ENCODE measurements at regions not wholly inside any gene's neighbourhood (a gene's known extent, or its start where the extent isn't known, plus 50 kb on each side); places are given as distances from the start of the nearest gene placed in this dataset.

DNA sequence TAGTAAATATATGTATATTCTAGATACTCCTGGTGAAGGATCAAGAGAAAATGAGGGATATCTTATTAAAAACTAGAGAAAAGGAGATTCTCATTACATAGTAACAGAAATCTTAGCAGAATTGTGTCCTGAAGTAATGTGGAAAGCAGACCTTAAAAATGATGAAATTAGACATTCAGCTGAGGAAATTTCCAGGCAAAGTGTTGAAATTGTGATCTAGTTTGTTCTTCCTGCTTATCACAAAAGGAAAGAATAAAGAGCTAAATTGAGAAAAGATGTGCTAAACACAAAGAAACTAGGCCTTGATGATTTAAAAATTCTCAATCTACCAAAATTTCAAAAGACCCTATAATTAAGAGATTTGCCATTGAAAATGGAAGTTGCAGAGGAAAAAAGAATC, 362.6 kb upstream of the PLSCR5 start:
- peak overlapping the region in 12 of 21 experiments; percentile 21 to 72 (median 34) for H3K27ac ChIP-seq
- H3K4me3 ChIP-seq = no peak overlapping the region

DNA sequence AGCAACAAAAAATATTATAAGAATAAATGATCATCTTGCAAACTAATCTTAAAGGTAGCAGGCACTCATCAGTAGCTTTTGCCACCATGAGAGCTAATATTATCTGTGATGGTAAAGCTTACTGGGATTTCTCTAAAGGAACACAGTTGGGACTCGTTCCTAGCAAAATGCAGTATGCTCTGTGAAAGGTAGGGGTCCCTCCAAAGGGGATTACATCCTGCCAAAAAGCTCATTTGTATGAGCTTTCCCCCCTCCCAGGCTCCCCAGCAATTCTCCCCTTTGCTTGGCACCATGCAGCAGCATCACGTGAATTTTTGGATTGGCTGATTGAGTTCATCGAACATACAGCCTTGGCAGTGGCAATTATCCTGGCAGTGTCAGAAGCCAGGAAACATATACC, 361.0 kb upstream of the PLSCR5 start:
- Histone ChIP-seq H3K4me3 (no peak overlapping the region), H3K27ac (peak overlapping the region in 3 of 21 experiments; percentile 32 to 72 (median 67))

DNA sequence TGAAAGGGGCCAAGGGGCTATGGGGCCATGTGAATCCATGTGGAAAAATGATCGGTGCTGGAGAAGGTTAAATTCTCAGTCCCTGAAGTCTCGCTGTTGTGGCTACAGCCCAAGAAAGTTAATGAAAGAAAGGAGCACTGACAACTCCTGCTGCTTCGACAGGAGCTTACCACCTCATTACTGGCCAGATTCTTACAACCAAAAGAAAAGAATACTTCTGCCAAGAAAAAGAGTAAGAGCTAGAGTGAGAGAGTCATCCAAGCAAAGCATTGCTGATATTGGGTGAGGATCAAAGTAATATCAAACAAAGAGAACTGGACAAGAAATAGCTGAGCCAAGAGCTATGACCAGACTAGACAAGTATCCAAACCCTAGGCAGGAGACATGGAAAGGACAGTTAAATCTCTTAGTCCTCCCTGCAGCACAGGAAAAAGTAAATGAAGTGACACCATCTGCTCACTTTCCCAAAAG, 348.4 kb upstream of the PLSCR5 start:
- Histone ChIP-seq H3K27ac (no peak overlapping the region), H3K4me3 (no peak overlapping the region)

DNA sequence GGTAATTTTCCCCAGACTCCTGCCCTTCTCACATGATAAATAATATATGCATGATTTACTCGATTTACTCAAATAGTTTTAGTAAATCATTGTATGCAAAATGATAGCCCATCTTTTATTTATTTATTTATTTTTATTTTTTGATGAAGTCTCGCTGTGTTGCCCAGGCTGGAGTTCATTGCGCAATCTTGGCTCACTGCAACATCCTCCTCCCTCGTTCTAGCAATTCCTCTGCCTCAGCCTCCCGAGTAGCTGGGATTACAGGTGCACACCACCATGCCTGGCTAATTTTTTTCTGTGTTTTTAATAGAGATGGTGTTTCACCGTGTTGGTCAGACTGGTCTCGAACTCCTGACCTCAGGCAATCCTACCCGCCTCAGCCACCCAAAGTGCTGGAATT, 343.8 kb upstream of the PLSCR5 start:
- Histone ChIP-seq H3K4me3 (no peak overlapping the region), H3K27ac (no peak overlapping the region)

DNA sequence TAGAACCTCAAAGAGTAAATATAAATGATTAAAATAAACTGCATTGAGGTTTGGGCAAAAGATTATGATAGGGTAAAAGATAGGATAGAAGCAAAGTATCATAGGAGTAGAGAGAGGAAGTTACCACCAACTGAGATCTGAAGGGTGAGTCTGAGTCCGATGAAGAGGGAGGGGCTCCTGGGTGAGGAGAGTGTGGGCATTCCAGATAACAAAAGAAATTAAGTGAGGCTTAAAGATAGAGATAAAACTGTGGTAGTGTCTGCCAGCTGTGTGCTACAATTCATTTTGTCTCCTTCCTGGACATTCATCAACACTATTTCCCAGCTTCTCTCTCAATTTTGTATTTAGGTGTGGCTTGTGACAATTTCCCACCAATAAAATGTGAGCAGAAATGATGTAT, 343.0 kb upstream of the PLSCR5 start:
- H3K4me3 ChIP-seq = no peak overlapping the region
- H3K27ac ChIP-seq = no peak overlapping the region

DNA sequence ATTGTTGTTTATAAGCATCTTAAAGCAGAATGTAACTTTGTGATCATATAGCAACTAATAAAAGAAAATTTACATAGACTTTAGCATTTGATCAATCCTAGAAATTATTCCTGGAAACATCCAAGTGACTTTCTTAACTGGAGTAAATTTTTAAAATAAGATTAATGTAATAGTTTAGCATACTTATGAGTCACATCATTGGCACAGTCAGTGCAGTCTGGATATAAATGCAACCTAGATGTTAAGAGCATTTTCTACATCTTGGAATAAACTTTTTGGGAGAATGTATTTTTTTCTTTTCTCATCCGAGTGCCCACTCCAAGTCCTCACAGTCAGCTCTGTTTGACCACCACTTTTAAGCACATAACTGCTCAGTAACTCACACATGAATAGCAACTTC, 324.6 kb upstream of the PLSCR5 start:
- H3K27ac ChIP-seq = no peak overlapping the region
- no peak overlapping the region for H3K4me3 ChIP-seq

DNA sequence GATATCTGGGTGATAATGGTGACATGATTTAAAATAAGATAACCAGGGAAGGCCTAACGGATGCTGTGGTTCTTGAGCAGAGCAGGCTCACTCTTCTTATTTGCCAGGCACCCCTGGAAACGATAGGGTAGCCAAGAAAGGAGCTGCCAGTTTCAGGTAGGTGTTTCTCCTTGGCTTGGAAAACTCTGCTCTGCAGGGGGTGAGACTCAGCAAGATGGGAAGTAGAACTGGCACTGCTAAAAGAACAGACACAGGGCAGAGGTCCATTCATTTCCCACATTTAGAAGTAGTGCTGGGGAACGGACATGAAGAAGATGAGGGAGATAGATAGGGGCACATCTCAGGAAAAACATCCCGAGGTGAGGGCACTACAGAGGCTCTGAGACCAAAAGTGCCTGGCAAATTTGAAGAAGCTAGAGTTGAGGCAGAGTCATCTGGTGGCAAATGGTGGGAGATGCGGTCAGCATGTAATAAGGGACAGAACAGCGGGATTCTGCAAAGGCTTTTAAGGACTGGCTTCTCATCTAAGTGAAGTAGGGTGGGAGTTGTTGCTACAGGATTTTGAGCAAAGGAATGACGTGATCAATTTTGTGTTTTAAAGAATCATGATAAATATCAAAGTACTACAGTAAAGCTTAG, 323.4 kb upstream of the PLSCR5 start:
- H3K27ac ChIP-seq = no peak overlapping the region
- H3K4me3 ChIP-seq = no peak overlapping the region

DNA sequence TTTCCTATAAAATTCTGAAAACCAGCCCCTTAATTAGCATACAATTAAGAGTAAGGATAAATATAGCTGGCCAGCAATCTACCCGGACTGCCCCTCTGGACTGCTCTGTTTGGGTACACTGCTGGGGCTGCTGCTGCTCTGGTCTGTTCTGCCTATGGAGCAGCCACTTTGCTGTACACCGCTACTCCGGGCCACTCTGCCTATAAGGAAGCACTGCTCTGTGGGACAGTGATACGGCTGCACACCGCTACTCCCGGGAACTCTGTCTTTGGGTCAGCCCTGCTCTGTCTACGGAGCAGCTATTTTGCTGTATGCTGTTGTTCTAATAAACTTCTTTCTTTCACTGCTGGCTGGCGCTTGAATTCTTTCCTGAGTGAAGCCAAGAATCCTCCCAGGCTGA, 316.5 kb upstream of the PLSCR5 start:
- H3K4me3 ChIP-seq = no peak overlapping the region
- no peak overlapping the region for H3K27ac ChIP-seq

DNA sequence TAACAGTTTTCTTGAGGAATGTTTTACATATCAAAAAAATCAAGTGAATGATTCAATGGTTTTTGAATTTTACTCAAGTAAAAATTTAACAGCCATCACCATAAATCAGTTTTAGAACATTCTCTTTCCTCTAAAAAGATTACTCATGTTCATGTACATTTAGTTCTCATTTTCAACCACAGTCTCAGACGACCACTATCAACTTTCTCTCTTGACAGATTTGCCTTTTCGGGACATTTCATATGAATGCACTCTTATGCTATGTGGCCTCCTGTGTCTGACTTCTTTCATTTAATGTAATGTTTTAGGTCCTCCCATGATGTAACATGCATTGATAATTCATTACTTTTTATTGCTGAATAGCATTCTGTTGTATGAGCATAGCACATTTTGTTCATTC, 309.3 kb upstream of the PLSCR5 start:
- Histone ChIP-seq H3K4me3 (no peak overlapping the region), H3K27ac (no peak overlapping the region)

DNA sequence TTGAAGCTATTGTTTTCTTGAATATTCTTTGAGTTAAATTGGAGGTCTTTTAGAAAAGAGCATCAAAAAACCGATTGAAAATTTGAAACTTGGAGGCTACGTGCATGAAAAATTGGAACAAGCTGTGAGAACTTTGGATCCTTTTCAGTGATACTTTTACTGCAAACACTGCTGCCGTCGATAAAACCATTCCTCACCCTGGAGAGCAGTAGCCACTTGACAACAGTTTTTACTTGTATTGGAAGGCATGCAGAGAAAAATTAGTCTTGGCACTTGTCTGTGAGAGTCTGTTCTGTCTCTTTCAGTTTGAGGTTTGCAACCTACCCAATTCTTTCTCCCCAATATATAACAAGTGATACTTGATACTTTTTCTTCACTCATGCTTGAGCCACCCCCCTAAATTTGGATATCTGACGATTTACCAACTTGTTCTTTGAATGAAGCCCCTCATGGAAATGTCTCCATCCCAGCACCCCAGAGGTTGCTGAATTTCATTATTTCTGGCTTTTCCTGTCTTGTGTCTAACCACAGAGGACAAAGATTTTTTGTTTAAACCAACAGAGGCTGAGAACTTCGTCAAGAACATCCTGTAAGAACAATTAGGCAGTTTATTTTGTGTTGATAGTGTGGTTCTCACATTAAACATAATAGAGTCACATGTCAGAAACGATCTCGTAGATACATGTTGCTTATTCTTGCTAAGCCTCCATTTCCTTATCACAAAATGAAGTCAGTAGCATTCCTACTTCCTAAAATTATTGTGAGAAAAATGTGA, 307.3 kb upstream of the PLSCR5 start:
- Histone ChIP-seq H3K27ac (no peak overlapping the region), H3K4me3 (no peak overlapping the region)

DNA sequence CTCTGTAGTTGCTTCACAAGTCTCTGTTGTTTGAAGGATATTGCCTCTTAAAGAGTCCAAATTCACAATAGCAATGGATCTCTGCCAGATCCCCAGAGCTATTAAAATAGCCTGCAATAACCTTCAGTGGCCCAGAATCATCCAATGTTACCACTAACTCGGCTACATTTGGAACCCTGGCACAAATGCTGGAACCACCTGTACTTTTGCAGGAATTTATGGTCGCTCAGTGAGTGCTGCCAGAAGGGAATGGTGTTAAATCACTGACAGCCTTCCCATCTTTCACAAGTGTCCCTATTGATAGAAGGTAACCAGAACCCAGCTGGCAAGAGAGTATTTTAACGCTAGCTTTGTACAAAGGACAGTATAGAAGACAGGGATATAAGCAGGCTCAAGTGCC, 298.8 kb upstream of the PLSCR5 start:
- H3K4me3 ChIP-seq = no peak overlapping the region
- H3K27ac ChIP-seq = no peak overlapping the region

DNA sequence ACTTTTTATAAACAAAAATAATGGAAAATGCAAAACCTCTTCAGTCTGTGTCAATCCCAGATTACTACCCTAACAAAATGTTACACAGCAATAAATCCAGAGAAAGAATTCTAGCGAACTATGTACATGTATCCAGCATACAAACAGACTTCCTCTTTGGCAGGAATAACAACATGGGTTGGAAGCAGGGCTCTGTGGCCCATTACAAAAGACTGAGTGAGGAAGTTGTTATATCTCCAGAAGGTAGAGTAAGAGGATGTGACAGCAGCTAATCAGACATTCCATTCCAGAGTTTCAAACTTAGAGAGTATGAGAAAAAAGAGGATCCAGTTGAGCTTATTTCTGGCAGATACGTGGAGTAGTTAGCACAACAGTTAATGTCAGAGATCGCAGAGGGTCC, 294.0 kb upstream of the PLSCR5 start:
- Histone ChIP-seq H3K4me3 (no peak overlapping the region), H3K27ac (no peak overlapping the region)

DNA sequence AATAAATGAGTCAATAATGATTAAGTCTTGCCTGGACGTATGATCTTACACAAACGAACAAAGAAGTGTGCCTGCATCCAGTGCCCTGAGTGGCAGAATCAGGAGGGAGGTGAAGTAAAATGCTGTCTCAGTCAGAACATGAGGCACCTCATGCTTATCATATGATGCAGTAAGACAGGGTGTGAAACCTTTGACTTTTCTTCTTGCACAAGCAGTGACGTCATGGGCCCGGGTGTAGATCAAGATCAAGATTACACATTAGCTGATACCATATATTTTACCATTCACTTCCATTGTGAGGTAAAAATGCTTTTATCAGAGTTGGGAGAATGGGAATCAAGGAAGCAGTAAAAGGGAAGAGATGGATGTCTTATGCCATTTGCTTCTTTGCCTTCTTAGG, 291.6 kb upstream of the PLSCR5 start:
- no peak overlapping the region for H3K4me3 ChIP-seq

DNA sequence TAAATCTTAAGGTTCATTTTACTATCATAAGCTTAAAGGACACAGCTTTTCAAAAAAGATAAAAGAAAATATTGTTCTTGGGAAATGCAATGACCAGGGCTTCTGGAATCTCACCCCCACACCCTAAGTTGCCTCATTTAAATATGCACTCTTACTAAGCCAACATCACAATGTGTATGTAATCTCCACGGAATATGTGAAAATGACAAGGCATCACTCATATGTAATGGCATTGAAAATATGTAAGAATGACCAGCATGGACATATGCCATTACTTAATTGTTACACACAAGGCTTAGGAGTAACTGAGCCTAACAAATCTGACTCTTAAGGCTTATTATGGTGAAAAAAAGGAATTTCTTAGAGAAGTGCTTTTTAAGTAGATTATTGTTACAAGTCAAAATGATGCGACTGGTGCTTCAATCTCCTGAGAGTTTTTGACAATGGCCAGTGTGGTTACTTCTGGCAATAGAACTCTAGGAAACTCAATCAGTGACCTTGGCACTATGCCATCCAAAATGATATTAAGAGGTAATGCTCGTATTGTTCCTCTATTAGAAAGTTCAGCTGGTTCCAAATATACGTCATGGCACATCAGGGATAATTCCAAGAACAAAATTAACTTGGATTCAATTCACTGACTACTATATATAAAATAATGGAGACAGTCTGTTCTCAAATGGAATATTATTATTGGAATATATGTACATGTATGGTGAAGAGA, 290.0 kb upstream of the PLSCR5 start:
- Histone ChIP-seq H3K4me3 (no peak overlapping the region), H3K27ac (no peak overlapping the region)

More for the DNA sequence above, 291.6 kb upstream of the PLSCR5 start:
- H3K27ac ChIP-seq = no peak overlapping the region

DNA sequence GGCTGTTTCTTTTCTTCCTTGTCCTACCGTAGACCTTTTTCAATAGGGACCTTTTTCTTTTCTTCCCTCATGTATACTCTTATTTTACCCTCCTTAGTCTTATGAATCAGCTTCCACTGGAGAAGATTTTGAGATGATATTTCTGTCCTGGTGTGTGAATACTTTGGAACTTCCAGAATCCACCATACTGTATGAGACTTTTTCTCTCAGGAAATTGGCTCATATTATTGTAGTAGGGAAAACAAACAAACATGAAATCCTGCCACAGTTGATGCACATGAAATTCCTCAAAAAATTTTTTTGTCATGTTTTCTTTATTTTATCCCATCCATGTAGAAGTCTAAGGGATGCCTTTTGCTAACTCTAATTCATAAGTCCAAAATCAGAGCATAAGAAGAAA, 289.3 kb upstream of the PLSCR5 start:
- H3K27ac ChIP-seq = no peak overlapping the region
- H3K4me3 ChIP-seq = no peak overlapping the region

DNA sequence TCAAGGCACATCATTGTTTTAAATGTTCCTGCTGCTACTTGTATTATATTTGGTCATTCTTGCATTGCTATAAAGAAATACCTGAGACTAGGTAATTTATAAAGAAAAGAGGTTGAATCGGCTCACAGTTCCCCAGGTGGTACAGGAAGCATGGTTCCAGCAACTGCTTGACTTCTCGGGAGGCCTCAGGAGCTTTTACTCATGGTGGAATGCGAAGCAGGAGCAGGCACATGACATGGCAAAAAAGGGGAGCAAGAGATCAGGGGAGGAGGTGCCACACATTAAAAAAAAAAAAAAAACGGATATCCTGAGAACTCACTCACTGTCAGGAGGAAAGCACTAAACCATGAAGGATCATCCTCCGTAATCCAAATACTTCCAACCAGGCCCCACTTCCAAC, 286.9 kb upstream of the PLSCR5 start:
- Histone ChIP-seq H3K4me3 (no peak overlapping the region), H3K27ac (no peak overlapping the region)

DNA sequence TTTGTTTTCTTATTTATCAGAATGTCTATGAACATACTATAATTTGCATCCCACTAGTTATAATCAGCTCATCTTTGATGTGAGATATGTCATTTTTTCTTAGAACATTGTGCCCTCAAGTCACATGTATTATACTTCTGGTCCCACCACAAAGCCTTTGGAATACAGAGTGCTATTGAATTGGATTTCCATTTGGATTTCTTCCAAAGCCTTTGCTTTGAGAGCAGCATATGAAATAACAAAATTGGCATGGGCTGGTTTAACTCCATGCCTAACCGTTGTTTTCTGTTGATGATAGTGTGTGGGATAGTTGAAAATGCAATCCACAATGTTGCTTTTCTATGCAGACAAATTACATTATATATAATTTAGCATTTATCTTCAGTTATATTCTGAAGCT, 284.5 kb upstream of the PLSCR5 start:
- no peak overlapping the region for H3K27ac ChIP-seq
- H3K4me3 ChIP-seq = no peak overlapping the region

DNA sequence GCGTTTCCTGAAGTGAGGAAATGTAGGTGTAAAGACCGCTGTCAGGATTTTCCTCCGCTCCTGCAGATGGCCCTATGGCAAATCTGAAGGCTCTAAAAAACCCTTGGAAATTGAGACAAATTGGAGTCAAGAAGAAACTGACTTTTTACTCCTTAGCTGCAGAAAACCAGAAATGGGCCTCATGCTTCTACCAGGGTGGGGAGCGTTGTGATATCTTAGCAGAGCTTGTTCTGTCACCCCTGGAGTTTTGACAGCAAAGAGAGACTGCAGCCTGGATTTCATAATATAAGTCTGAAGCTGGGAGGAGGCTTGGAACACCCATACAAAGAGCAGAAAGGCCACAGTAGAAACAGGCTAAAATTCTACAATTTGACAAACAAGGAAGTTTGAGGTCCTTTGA, 283.0 kb upstream of the PLSCR5 start:
- Histone ChIP-seq H3K27ac (no peak overlapping the region), H3K4me3 (no peak overlapping the region)

DNA sequence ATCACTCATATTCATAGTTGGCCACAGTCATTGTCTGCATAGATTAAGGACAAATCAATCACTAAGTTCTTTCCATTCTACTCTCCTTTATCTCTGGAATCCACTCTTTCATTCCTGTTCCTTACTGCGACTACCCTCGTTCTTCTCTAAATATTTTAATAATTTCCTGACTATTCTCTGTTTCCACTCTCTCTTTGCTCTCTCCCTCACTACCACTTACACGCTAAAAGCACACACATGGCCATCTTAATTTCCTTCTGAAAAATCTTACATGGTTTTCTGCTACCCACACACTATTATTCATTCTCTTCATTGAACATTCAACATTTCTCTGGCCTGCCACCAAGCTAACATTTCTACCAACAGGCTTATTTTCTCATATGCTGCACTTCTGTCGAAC, 279.6 kb upstream of the PLSCR5 start:
- H3K4me3 ChIP-seq = no peak overlapping the region
- H3K27ac ChIP-seq = no peak overlapping the region

DNA sequence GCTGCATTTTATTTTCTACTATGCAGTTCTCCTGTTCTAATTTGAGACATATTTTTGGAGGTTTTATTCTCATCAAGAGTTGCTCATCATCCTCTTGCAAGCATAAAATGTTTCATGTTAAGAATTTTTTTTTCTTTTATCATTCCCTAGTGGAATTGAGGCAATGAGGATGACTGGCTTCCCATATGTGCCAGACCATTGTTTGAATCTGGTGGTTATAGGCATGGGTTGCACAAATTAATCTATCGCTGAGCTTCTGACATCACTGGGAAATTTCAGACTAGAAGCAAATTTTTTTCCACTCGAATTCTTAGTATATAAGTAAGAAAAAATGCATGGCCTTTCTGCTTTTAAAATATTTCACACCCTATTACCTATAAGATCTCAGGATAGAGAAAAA, 279.1 kb upstream of the PLSCR5 start:
- no peak overlapping the region for H3K4me3 ChIP-seq
- no peak overlapping the region for H3K27ac ChIP-seq

DNA sequence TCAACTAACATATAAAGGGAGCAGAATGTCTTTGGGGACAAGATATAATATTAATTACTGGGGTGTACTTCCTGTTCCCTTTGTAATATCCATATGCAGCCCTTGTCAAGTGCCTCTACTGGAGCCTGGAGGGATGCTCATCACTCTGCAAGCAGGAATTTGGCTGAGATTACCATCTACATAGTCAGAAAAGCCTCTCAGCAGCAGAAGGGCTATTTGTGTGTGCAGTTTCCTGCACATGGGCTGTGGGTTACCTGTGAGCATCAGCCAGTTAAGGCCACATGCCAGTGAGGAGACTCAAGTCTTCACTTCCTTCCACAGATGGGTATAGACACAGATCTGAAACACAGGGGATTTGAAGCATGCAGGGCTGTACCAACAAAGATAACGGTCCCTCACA, 278.1 kb upstream of the PLSCR5 start:
- Histone ChIP-seq H3K27ac (no peak overlapping the region), H3K4me3 (no peak overlapping the region)

Measured in skin epidermis (tissue), 12 donors.